HFF-Myc (cell line): ENCODE measurements at regions not wholly inside any gene's neighbourhood (a gene's known extent, or its start where the extent isn't known, plus 50 kb on each side); places are given as distances from the start of the nearest gene placed in this dataset.

Source experiments
- DNase-seq: peaks from one replicate; pipeline ENCODE4 v3.0.0-alpha.2; 2011; ENCODE audit warnings: low read depth; ENCODE audit errors: extremely low read depth
- H3K4me3 ChIP-seq: replicated peaks from 2 replicates; pipeline ENCODE4 v1.5.1; 2011; ENCODE audit warnings: low read depth, mild to moderate bottlenecking, control low read depth, low read length
- CTCF ChIP-seq: IDR thresholded peaks from 2 replicates; pipeline ENCODE4 v1.5.1; 2012; ENCODE audit warnings: mild to moderate bottlenecking, low read depth, low read length, control low read depth; ENCODE audit errors: missing control alignments

DNA sequence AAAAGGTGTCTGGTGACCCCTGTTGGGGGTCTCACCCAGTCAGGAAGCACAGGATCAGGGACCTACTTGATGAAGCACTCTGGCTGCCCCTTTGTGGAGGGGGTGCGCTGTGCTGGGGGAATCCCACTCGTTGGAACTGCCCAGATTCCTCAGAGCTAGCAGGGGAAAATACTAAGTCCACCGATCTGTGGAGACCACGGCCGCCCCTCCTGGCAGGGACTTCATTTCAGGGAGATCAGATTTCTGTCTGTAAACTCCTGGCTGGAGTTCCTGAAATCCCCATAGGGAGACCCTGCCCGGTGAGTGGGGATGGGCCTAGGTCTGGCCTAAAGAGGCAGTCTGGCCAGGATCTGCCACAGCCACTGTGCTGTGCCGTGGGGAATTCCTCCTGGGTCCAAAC is 79.3 kb upstream of the ADCY1 start:
- no peak for TF ChIP-seq CTCF
- no peak overlapping the region for H3K4me3 ChIP-seq
- DNase-seq: no peak

DNA sequence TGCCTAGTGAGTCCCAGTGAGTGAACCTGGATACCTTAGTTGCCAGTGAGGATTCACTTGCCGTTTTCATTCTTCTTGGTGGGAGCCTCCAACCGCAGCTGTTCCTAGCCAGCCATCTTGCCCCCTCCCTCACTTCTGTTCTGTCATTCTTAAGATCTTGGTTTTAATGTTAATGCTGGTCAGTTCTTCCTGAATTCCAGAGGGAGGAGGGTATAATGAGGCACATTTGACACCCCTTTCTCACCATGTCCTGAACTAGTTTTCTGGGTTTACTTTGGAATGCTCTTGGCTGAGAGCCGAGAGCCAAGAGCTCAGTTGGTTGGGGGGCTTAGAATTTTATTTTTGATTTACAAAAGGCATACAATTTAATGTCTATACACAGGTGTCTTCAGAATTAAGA is 78.5 kb upstream of the ADCY1 start:
- DNase-seq: no peak
- TF ChIP-seq CTCF: no peak
- no peak overlapping the region for H3K4me3 ChIP-seq

DNA sequence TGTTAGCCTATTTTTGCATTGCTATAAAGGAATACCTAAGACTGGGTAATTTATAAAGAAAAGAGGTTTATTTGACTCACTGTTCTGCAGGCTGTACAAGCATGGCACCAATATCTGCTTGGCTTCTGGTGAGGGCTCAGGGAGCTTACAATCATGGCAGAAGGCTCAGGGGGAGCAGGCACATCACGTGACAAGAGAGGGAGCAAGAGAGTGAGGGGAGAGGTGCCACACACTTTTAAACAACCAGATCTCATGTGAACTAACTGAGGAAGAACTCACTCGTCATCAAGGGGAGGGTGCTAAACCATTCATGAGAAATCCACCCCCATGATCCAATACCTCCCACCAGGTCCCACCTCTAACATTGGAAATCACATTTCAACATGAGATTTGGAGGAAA is 73.9 kb upstream of the ADCY1 start:
- no peak for DNase-seq
- H3K4me3 ChIP-seq: no peak overlapping the region
- no peak for TF ChIP-seq CTCF

DNA sequence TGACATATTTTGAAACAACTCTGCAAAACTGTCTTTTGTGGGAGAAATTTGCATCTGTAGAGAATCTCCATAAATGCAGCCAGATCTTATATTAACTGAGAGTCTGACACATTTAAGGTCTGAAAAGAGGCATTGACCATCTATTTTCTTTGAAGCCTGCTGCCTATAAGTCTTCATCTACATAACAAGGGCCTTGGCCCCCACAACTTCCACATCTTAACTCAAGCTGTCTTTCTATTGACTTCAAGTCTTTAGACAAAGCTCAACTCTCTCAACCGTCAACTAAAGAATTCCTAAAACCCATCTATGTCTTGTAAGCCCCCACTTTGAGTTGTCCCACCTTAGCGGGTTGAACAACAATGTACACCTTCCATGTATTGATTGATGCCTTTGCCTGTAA is 72.4 kb upstream of the ADCY1 start:
- H3K4me3 ChIP-seq: no peak overlapping the region
- no peak for TF ChIP-seq CTCF
- DNase-seq: no peak

DNA sequence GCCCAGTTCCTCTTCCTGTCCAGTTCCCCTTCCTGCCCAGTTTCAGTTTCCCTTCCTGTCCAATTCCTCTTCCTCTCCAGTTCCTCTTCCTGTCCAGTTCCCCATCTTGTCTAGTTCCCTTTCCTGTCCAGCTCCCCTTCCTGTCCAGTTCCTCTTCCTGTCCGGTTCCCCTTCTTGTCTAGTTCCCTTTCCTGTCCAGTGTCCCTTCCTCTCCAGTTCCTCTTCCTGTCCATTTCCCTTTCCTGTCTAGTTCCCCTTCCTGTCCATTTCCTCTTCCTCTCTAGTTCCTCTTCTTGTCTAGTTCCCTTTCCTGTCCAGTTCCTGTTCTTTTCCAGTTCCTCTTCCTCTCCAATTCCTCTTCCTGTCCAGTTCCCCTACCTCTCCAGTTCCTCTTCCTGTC is 68.1 kb upstream of the ADCY1 start:
- no peak for TF ChIP-seq CTCF
- no peak overlapping the region for H3K4me3 ChIP-seq
- DNase-seq: no peak

- DNase-seq: no peak
- no peak for TF ChIP-seq CTCF
- no peak overlapping the region for H3K4me3 ChIP-seq
These were observed 64.9 kb upstream of the ADCY1 start for GRCh38 chr7:45509222-45509621.
